Thymus (tissue), 11 donors: ENCODE measurements at regions not wholly inside any gene's neighbourhood (a gene's known extent, or its start where the extent isn't known, plus 50 kb on each side); places are given as distances from the start of the nearest gene placed in this dataset.

ENCODE experiments used
- DNase-seq, 9 donors: peaks; one replicate each; pipeline ENCODE4 v3.0.0-alpha.2; 2013; ENCODE audit warnings: low spot score in 9 of 9, low read depth in 6 of 9, missing footprints in 1 of 9
- H3K27ac ChIP-seq, 2 donors: one replicate each; pipeline ENCODE4 v1.5.1; 2013; ENCODE audit warnings: control low read depth in 1 of 2, low read depth in 1 of 2, low read length in 1 of 2, mild to moderate bottlenecking in 1 of 2, moderate library complexity in 1 of 2
- H3K27me3 ChIP-seq, 2 donors: one replicate each; pipeline ENCODE4 v1.5.1; 2013; ENCODE audit warnings: low read length in 1 of 2; ENCODE audit not compliant: control insufficient read depth in 2 of 2, insufficient read depth in 1 of 2
- H3K36me3 ChIP-seq, 2 donors: one replicate each; pipeline ENCODE4 v1.5.1; 2013; ENCODE audit warnings: low read length in 1 of 2, mild to moderate bottlenecking in 1 of 2, moderate library complexity in 1 of 2; ENCODE audit not compliant: control insufficient read depth in 2 of 2, insufficient read depth in 2 of 2
- H3K4me1 ChIP-seq, 2 donors: one replicate each; pipeline ENCODE4 v1.5.1; 2013; ENCODE audit warnings: low read length in 2 of 2; ENCODE audit not compliant: control insufficient read depth in 2 of 2, insufficient read depth in 2 of 2
- H3K4me3 ChIP-seq, 2 donors: one replicate each; pipeline ENCODE4 v1.5.1; 2013; ENCODE audit warnings: low read length in 2 of 2, control low read depth in 1 of 2, mild to moderate bottlenecking in 1 of 2
- H3K9me3 ChIP-seq, 2 donors: one replicate each; pipeline ENCODE4 v1.5.1; 2013; ENCODE audit warnings: low read length in 1 of 2, mild to moderate bottlenecking in 1 of 2; ENCODE audit not compliant: control insufficient read depth in 2 of 2, insufficient read depth in 1 of 2
- WGBS: extraction: QIAGEN DNeasy Blood & Tissue Kit; methylation state at CpG from one replicate; pipeline ENCODE4 v1.1.7; 2013; 5-methylcytosine and 5-hydroxymethylcytosine counted together
- donor health status: healthy.

DNA sequence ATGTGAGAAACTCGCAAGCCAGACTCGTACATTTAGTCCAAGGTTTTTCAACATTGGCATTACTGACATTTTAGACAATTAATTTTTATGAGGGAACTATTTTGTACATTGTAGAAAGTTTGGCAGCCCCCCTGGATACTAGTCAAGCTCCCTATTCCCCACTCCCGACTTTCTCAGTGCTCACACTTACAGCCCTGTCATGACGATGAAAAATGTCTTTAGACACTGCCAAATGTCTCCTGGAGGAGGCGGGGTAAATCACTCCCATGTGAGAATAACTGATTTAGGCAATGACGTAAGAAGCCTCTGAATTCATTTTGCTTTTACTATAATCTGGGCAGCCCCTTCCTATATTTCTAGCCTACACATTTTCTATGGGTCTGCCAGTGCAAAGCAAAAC is 535.8 kb upstream of the KLHL1 start:
- Histone ChIP-seq H3K36me3 (no peaks in the 10 kb centered on the region), H3K27ac (no peak overlapping the region), H3K4me3 (no peak overlapping the region), H3K9me3 (no peaks in the 10 kb centered on the region), H3K4me1 (no peaks in the 10 kb centered on the region), H3K27me3 (no peaks in the 10 kb centered on the region)
- DNase-seq = no peak
- whole genome bisulfite sequencing = 97% methylated on average over 6 of the region's 6 CpGs

DNA sequence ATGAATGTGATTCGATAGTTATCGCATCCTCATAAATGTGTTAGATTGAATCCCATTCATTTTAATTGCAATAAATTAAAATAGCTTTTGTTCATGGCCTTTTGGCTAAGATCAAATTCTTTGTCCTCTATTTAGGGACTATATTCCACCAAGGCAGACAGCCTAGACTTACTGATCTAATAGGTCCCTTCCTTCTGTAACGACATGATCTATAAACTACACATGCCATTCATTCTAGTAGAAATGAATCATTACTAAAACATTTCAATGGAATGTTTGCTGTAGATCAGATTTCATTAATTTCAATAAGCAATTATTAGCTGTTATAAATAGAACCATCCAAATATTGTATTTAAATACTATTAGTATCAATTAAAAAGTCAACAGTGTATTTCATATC is 526.6 kb upstream of the KLHL1 start:
- Histone ChIP-seq H3K4me1 (no peaks in the 10 kb centered on the region), H3K27ac (no peak overlapping the region), H3K36me3 (no peaks in the 10 kb centered on the region), H3K9me3 (no peaks in the 10 kb centered on the region), H3K4me3 (no peak overlapping the region), H3K27me3 (no peaks in the 10 kb centered on the region)
- 98% methylated on average over 3 of the region's 3 CpGs for WGBS
- no peak for DNase-seq

DNA sequence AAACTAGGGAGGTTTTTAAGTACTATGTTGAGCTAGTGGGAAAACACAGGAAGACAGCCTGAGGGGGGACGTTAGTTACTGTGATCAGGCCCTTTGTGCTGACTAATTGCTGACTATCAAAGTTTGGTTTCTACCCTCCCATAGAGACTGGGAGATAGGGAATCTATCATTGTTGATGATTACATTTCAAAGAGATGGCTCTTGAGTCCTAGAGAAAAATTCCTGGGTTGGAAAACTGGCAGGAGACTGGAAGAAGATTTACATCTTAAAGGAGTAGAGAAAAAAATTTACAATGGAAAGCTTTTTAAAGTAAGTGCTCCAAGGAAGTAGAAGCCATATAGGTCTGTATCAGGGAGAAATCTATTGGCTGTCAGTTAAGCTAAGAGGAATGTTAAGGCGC is 522.0 kb upstream of the KLHL1 start:
- Histone ChIP-seq H3K4me1 (no peaks in the 10 kb centered on the region), H3K4me3 (no peak overlapping the region), H3K27me3 (no peaks in the 10 kb centered on the region), H3K36me3 (no peaks in the 10 kb centered on the region), H3K9me3 (no peaks in the 10 kb centered on the region), H3K27ac (no peak overlapping the region)
- 84% methylated on average over 2 of the region's 2 CpGs for WGBS
- no peak for DNase-seq

DNA sequence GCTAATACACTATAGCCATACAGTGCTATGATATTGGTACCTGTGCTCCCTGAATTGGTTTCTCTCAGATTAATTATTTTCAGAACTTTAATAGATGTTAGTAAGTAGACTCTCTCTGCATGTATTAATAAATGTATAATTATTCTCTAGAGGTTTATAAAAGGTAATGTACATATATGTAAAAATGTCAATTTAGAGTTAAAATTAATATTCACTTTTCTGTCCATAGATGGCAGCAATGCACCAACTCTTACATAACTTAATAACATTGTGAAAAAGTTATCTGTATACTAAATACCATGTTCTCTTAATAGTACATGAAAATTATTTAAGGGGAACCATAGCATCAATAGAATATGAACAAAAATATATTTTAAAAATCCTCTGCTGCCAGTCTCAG is 515.0 kb upstream of the KLHL1 start:
- Histone ChIP-seq H3K9me3 (no peaks in the 10 kb centered on the region), H3K4me3 (no peak overlapping the region), H3K36me3 (no peaks in the 10 kb centered on the region), H3K4me1 (no peaks in the 10 kb centered on the region), H3K27ac (no peak overlapping the region), H3K27me3 (no peaks in the 10 kb centered on the region)
- DNase-seq = peak in 1 of 9 donors; percentile 1

DNA sequence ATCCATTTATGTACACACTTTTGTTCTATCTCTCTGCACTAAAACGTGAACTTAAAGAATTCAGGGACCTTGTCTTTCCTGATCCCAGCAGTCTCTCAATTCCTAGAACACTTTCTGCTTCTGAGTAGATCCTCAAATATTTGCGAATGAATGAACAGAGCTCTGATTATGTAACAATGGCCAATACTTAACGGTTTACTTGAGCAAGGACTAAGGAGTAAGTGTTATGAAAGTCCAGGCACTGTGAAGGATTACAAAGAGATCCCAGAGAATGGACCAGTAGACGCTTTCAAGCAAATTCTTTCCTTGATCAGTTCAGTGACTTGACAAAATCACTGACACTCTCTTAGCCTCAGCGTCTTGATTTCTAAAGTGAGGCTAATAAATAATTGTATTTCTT is 514.5 kb upstream of the KLHL1 start:
- no peaks in the 10 kb centered on the region for H3K36me3 ChIP-seq
- DNase-seq = no peak
- H3K4me1 ChIP-seq = no peaks in the 10 kb centered on the region
- WGBS = 62% methylated on average over 5 of the region's 5 CpGs
- no peaks in the 10 kb centered on the region for H3K9me3 ChIP-seq
- H3K27me3 ChIP-seq = no peaks in the 10 kb centered on the region
- H3K27ac ChIP-seq = no peak overlapping the region
- no peak overlapping the region for H3K4me3 ChIP-seq

DNA sequence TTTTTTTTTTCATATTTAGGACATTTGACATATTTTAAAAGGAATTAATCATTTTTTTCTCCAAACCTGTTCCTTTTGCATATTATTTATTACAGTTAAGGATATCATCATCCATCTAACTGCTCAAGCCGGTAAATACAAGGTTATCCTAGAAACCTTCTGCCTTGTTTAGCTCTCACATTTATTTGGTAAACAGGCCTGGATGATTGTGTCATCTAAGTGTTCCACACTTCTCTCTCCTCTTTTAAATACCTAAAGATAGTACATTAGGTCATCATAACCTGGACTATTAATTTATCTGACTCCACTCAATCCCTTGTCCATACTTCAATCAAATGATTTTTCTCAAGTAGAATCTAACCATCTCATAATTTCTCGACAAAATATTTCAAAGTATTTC is 511.7 kb upstream of the KLHL1 start:
- Histone ChIP-seq H3K9me3 (no peaks in the 10 kb centered on the region), H3K27ac (no peak overlapping the region), H3K27me3 (no peaks in the 10 kb centered on the region), H3K4me1 (no peaks in the 10 kb centered on the region), H3K4me3 (no peak overlapping the region), H3K36me3 (no peaks in the 10 kb centered on the region)
- WGBS = 93% methylated on average over 2 of the region's 2 CpGs
- no peak for DNase-seq

DNA sequence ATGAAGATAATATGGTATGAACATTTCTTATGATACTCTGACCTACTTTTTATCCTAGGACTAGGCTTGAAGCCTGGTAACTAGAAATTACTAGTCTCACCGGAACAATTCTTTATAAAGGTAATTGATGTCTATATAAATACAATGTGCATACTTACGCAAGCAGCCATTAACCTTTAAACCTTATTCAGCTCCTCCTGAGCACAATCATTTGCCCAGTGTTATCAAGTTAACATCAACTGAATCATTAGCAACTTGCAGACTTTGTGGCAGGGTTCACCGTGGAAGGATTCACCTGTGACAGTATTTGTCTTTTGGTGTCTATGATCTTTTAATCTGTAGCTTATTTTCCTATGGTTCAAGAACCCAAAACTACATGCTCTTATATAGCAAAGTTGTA is 508.6 kb upstream of the KLHL1 start:
- WGBS = 94% methylated on average over 3 of the region's 3 CpGs
- Histone ChIP-seq H3K27me3 (no peaks in the 10 kb centered on the region), H3K27ac (no peak overlapping the region), H3K36me3 (no peaks in the 10 kb centered on the region), H3K4me1 (no peaks in the 10 kb centered on the region), H3K9me3 (no peaks in the 10 kb centered on the region), H3K4me3 (no peak overlapping the region)
- no peak for DNase-seq

DNA sequence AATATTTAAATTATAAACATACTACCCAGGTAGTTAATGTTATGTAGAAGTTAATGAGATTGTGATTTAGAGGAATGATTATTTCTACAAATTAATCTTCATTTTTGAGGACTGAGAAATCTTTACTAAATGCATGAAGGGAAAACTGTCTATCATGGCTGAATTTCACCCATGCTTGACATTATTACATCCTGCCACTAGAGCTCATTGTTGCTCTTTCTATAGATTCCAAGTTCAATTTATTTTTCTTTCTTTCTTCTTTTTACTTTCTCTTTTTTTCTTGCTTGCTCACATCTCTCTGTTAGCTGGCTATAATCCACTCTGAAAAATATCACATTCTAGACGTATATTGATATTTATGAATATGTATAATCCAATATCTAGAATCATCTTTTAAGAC is 505.0 kb upstream of the KLHL1 start:
- H3K4me1 ChIP-seq = no peaks in the 10 kb centered on the region
- no peak overlapping the region for H3K27ac ChIP-seq
- 92% methylated on average over 1 of the region's 1 CpG for WGBS
- H3K9me3 ChIP-seq = no peaks in the 10 kb centered on the region
- H3K36me3 ChIP-seq = no peaks in the 10 kb centered on the region
- H3K27me3 ChIP-seq = no peaks in the 10 kb centered on the region
- DNase-seq = no peak
- H3K4me3 ChIP-seq = no peak overlapping the region

DNA sequence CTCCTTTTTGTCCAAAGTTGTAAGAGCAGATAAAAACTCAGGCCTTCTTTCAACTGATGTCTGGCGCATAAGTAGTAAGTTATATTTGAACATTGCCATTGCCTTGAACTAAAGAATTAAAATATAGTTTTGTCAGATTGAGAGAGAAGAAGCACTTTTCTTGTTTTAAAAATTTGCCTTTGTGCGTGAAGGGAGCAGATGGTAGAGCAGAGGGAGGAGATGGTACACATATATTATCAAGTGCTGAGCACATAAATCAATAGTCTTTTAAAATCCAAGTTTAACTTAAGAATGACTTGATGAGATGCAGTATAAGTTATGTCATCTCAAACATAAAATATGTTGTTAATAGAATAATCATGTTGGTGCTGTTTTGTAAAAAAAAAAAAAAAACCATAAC is 504.6 kb upstream of the KLHL1 start:
- Histone ChIP-seq H3K27me3 (no peaks in the 10 kb centered on the region), H3K36me3 (no peaks in the 10 kb centered on the region), H3K27ac (no peak overlapping the region), H3K9me3 (no peaks in the 10 kb centered on the region), H3K4me1 (no peaks in the 10 kb centered on the region), H3K4me3 (no peak overlapping the region)
- WGBS = 98% methylated on average over 2 of the region's 2 CpGs
- DNase-seq = no peak

DNA sequence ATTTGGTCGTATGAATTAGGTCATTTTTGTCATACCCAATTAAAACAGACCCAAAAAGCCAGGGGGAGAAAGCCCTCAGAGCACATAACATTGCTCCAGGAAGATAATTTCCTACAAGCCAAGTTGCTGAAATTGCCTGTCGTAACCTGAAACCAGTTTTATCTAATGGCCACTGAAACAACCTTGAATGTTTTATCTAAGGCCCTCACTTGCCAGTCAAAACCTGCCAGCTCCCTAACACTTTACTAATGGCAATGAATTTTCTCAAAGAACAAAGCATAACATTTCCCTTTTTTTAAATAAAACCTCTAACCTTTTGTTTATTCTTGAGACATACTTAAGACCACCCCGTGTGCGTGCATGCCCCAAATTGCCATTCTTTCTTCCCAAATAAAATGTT is 496.2 kb upstream of the KLHL1 start:
- H3K4me3 ChIP-seq = no peak overlapping the region
- H3K27me3 ChIP-seq = no peaks in the 10 kb centered on the region
- no peak for DNase-seq
- H3K36me3 ChIP-seq = no peaks in the 10 kb centered on the region
- H3K4me1 ChIP-seq = no peaks in the 10 kb centered on the region
- no peak overlapping the region for H3K27ac ChIP-seq
- H3K9me3 ChIP-seq = no peaks in the 10 kb centered on the region
- WGBS = 91% methylated on average over 4 of the region's 4 CpGs
